Rectal smooth muscle tissue (tissue), 1 donor: ENCODE measurements at regions not wholly inside any gene's neighbourhood (a gene's known extent, or its start where the extent isn't known, plus 50 kb on each side); places are given as distances from the start of the nearest gene placed in this dataset.
"Not testable (repeated sequence)": the region's sequence is repeated elsewhere in the genome, so short reads cannot be mapped to it uniquely, and the experiment has no call there.

Experiments
- H3K27ac ChIP-seq: one replicate; pipeline ENCODE4 v1.7.0; 2013; ENCODE audit warnings: low read depth, low read length, inconsistent platforms
- H3K27me3 ChIP-seq: one replicate; pipeline ENCODE4 v1.7.0; 2013; ENCODE audit warnings: low read length; ENCODE audit not compliant: control insufficient read depth, insufficient read depth
- H3K36me3 ChIP-seq: one replicate; pipeline ENCODE4 v1.7.0; 2013; ENCODE audit warnings: low read length; ENCODE audit not compliant: control insufficient read depth, insufficient read depth
- H3K4me1 ChIP-seq: one replicate; pipeline ENCODE4 v1.7.0; 2013; ENCODE audit warnings: low read length; ENCODE audit not compliant: control insufficient read depth, insufficient read depth
- H3K4me3 ChIP-seq: one replicate; pipeline ENCODE4 v1.7.0; 2013; ENCODE audit warnings: low read length
- H3K9ac ChIP-seq: one replicate; pipeline ENCODE4 v1.7.0; 2013; ENCODE audit warnings: low read length

GRCh38 chr6:44025226-44025625 is 102.0 kb downstream of the MRPL14 start:
- no peak overlapping the region for H3K9ac ChIP-seq
- H3K4me1 ChIP-seq, result no peaks in the 10 kb centered on the region
- H3K27ac ChIP-seq, result no peak overlapping the region
- no peak overlapping the region for H3K4me3 ChIP-seq
- no peaks in the 10 kb centered on the region for H3K36me3 ChIP-seq
- H3K27me3 ChIP-seq, result no peaks in the 10 kb centered on the region

- H3K27me3 ChIP-seq, result no peaks in the 10 kb centered on the region
- H3K4me1 ChIP-seq, result no peaks in the 10 kb centered on the region
- no peak overlapping the region for H3K9ac ChIP-seq
- H3K4me3 ChIP-seq, result no peak overlapping the region
- no peak overlapping the region for H3K27ac ChIP-seq
- no peaks in the 10 kb centered on the region for H3K36me3 ChIP-seq
Measured at GRCh38 chr6:44024574-44025219, 102.6 kb downstream of the MRPL14 start.

- Histone ChIP-seq H3K36me3 (no peaks in the 10 kb centered on the region), H3K4me3 (no peak overlapping the region), H3K27me3 (no peaks in the 10 kb centered on the region), H3K9ac (no peak overlapping the region), H3K27ac (no peak overlapping the region), H3K4me1 (no peaks in the 10 kb centered on the region)
Measured at GRCh38 chr6:44023586-44024454, 103.4 kb downstream of the MRPL14 start.

GRCh38 chr6:44022671-44023352 is 104.4 kb downstream of the MRPL14 start:
- Histone ChIP-seq H3K27me3 (no peaks in the 10 kb centered on the region), H3K36me3 (no peaks in the 10 kb centered on the region), H3K4me1 (no peaks in the 10 kb centered on the region), H3K9ac (no peak overlapping the region), H3K27ac (no peak overlapping the region), H3K4me3 (no peak overlapping the region)

GRCh38 chr6:44022296-44022661 is 105.0 kb downstream of the MRPL14 start:
- no peak overlapping the region for H3K9ac ChIP-seq
- H3K4me1 ChIP-seq, result no peaks in the 10 kb centered on the region
- H3K27me3 ChIP-seq, result no peaks in the 10 kb centered on the region
- H3K4me3 ChIP-seq, result no peak overlapping the region
- H3K36me3 ChIP-seq, result no peaks in the 10 kb centered on the region
- no peak overlapping the region for H3K27ac ChIP-seq

- Histone ChIP-seq H3K9ac (no peak overlapping the region), H3K27ac (no peak overlapping the region), H3K4me3 (no peak overlapping the region), H3K36me3 (no peaks in the 10 kb centered on the region), H3K27me3 (no peaks in the 10 kb centered on the region), H3K4me1 (no peaks in the 10 kb centered on the region)
Measured at GRCh38 chr6:44021589-44022295, 105.5 kb downstream of the MRPL14 start.

- H3K9ac ChIP-seq, result no peak overlapping the region
- H3K27me3 ChIP-seq, result no peaks in the 10 kb centered on the region
- no peaks in the 10 kb centered on the region for H3K4me1 ChIP-seq
- no peak overlapping the region for H3K27ac ChIP-seq
- no peaks in the 10 kb centered on the region for H3K36me3 ChIP-seq
- H3K4me3 ChIP-seq, result no peak overlapping the region
Measured at GRCh38 chr6:44020664-44021425, 106.4 kb downstream of the MRPL14 start.

- Histone ChIP-seq H3K4me3 (no peak overlapping the region), H3K9ac (no peak overlapping the region), H3K27me3 (no peaks in the 10 kb centered on the region), H3K4me1 (no peaks in the 10 kb centered on the region), H3K36me3 (no peaks in the 10 kb centered on the region), H3K27ac (no peak overlapping the region)
Measured at GRCh38 chr6:44020148-44020547, 107.1 kb downstream of the MRPL14 start.

- not testable (repeated sequence) for H3K9ac ChIP-seq, H3K27me3 ChIP-seq, H3K4me3 ChIP-seq, H3K36me3 ChIP-seq, H3K4me1 ChIP-seq, H3K27ac ChIP-seq
Measured at GRCh38 chr6:44017307-44017706, 109.9 kb downstream of the MRPL14 start.

GRCh38 chr6:44016131-44016870 is 111.0 kb downstream of the MRPL14 start:
- Histone ChIP-seq H3K27me3 (no peaks in the 10 kb centered on the region), H3K9ac (no peak overlapping the region), H3K36me3 (no peaks in the 10 kb centered on the region), H3K4me1 (peaks cover under 1% of the 10 kb centered on the region), H3K4me3 (no peak overlapping the region), H3K27ac (no peak overlapping the region)

GRCh38 chr6:44012078-44012493 is 115.2 kb downstream of the MRPL14 start:
- H3K36me3 ChIP-seq, result no peaks in the 10 kb centered on the region
- peaks cover 5% of the 10 kb centered on the region for H3K4me1 ChIP-seq
- H3K4me3 ChIP-seq, result no peak overlapping the region
- H3K27ac ChIP-seq, result no peak overlapping the region
- H3K9ac ChIP-seq, result no peak overlapping the region
- H3K27me3 ChIP-seq, result no peaks in the 10 kb centered on the region
